ENCODE measurements at regions not wholly inside any gene's neighbourhood (a gene's known extent, or its start where the extent isn't known, plus 50 kb on each side); places are given as distances from the start of the nearest gene placed in this dataset.

GRCh38 chr20:16215041-16215440 is 358.2 kb downstream of the KIF16B start:
- TF ChIP-seq MYC (IDR thresholded peaks at IDR 0.05; ENCODE audit: low read depth, low read length) (no peak), POLR2A (IDR thresholded peaks at IDR 0.05; ENCODE audit: extremely low read depth, insufficient read length) (no peak)

Measured in NB4 (cell line).